BE2C (cell line): ENCODE measurements at regions not wholly inside any gene's neighbourhood (a gene's known extent, or its start where the extent isn't known, plus 50 kb on each side); places are given as distances from the start of the nearest gene placed in this dataset.

Source experiments
- DNase-seq: peaks from one replicate; pipeline ENCODE4 v3.0.0-alpha.2; 2020
- H3K27me3 ChIP-seq: fragments of 250-450 bp; sonication (Bioruptor Pico); 2 replicates; pipeline ENCODE4 v1.5.1; 2020; ENCODE audit warnings: mild to moderate bottlenecking
- H3K36me3 ChIP-seq: fragments of 250-450 bp; sonication (Bioruptor Pico); 2 replicates; pipeline ENCODE4 v1.5.1; 2020; ENCODE audit warnings: mild to moderate bottlenecking
- H3K4me1 ChIP-seq: fragments of 250-450 bp; sonication (Bioruptor Pico); 2 replicates; pipeline ENCODE4 v1.5.1; 2020
- H3K4me3 ChIP-seq: 2 replicates; pipeline ENCODE4 v1.5.1; 2011; ENCODE audit warnings: low read depth, low read length
- H3K9me3 ChIP-seq: fragments of 250-450 bp; sonication (Bioruptor Pico); 2 replicates; pipeline ENCODE4 v1.5.1; 2020
- CTCF ChIP-seq: IDR thresholded peaks from 2 replicates; pipeline ENCODE4 v1.5.1; 2012; ENCODE audit warnings: mild to moderate bottlenecking, low read depth, low read length

GRCh38 chr5:89929173-89929572 lies 480.4 kb downstream of the CETN3 start:
- Histone ChIP-seq H3K4me1 (no peaks in the 10 kb centered on the region), H3K9me3 (no peaks in the 10 kb centered on the region), H3K4me3 (no peak overlapping the region), H3K27me3 (no peaks in the 10 kb centered on the region), H3K36me3 (no peaks in the 10 kb centered on the region)
- no peak for TF ChIP-seq CTCF
- DNase-seq: no peak

GRCh38 chr5:89922161-89922560 lies 487.4 kb downstream of the CETN3 start:
- no peak for TF ChIP-seq CTCF
- Histone ChIP-seq H3K4me3 (no peak overlapping the region), H3K9me3 (no peaks in the 10 kb centered on the region), H3K4me1 (no peaks in the 10 kb centered on the region), H3K27me3 (no peaks in the 10 kb centered on the region), H3K36me3 (no peaks in the 10 kb centered on the region)
- DNase-seq: no peak

- no peak for TF ChIP-seq CTCF
- Histone ChIP-seq H3K4me1 (no peaks in the 10 kb centered on the region), H3K4me3 (no peak overlapping the region), H3K27me3 (no peaks in the 10 kb centered on the region), H3K36me3 (no peaks in the 10 kb centered on the region), H3K9me3 (no peaks in the 10 kb centered on the region)
- no peak for DNase-seq
Measured at GRCh38 chr5:89917112-89917511, 492.4 kb downstream of the CETN3 start.

- H3K27me3 ChIP-seq: no peaks in the 10 kb centered on the region
- DNase-seq: no peak
- no peaks in the 10 kb centered on the region for H3K36me3 ChIP-seq
- no peaks in the 10 kb centered on the region for H3K9me3 ChIP-seq
- no peak overlapping the region for H3K4me3 ChIP-seq
- no peaks in the 10 kb centered on the region for H3K4me1 ChIP-seq
- no peak for TF ChIP-seq CTCF
Measured at GRCh38 chr5:89916131-89916530, 493.4 kb downstream of the CETN3 start.

- no peak for DNase-seq
- no peak for TF ChIP-seq CTCF
Measured at GRCh38 chr5:89908876-89909275, 500.7 kb downstream of the CETN3 start.

GRCh38 chr5:89904442-89904841 lies 505.1 kb downstream of the CETN3 start:
- H3K9me3 ChIP-seq: no peaks in the 10 kb centered on the region
- no peak overlapping the region for H3K4me3 ChIP-seq
- no peaks in the 10 kb centered on the region for H3K36me3 ChIP-seq
- no peak for DNase-seq
- no peak for TF ChIP-seq CTCF
- H3K4me1 ChIP-seq: no peaks in the 10 kb centered on the region
- H3K27me3 ChIP-seq: no peaks in the 10 kb centered on the region

More at GRCh38 chr5:89908876-89909275, 500.7 kb downstream of the CETN3 start:
- Histone ChIP-seq H3K27me3 (no peaks in the 10 kb centered on the region), H3K9me3 (no peaks in the 10 kb centered on the region), H3K36me3 (no peaks in the 10 kb centered on the region), H3K4me3 (no peak overlapping the region), H3K4me1 (no peaks in the 10 kb centered on the region)
